GM12878 (cell line): ENCODE measurements at regions not wholly inside any gene's neighbourhood (a gene's known extent, or its start where the extent isn't known, plus 50 kb on each side); places are given as distances from the start of the nearest gene placed in this dataset.

Experiments used
- ATAC-seq: fragments of 200-7000 bp; cut with Tn5 transposase; 3 replicates; pipeline ENCODE4 v1.9.1; 2020; ENCODE audit warnings: mild to moderate bottlenecking, moderate library complexity
- BruUV-seq: library from RNA; stranded (reverse); fragments of 400-500 nt; replicated peaks from 2 replicates; lab custom pipeline; 2021; lab: Mats Ljungman, UMichigan
- CTCF ChIA-PET: fragments of 300-600 bp; sonication (Branson Sonifier 250); formaldehyde crosslinking; extraction: SDS; loops from one replicate; lab custom pipeline; 2021; ENCODE audit warnings: inconsistent platforms; lab: Yijun Ruan, JAX
- POLR2A ChIA-PET: fragments of 350-600 bp; formaldehyde crosslinking; extraction: SDS; loops from one replicate; lab custom pipeline; 2021; ENCODE audit warnings: inconsistent platforms; lab: Charles Lee
- RAD21 ChIA-PET: fragments of 300-600 bp; sonication (Branson Sonifier 250); formaldehyde crosslinking; loops from one replicate; lab custom pipeline; 2023; ENCODE audit warnings: antibody characterized with exemption; ENCODE audit not compliant: unreplicated experiment; lab: Charles Lee
- SMC1A ChIA-PET: fragments of 300-600 bp; sonication (Branson Sonifier 250); formaldehyde crosslinking; loops from one replicate; lab custom pipeline; 2023; ENCODE audit not compliant: unreplicated experiment, uncharacterized antibody; lab: Charles Lee
- DNase-seq: peaks from one replicate; pipeline ENCODE4 v3.0.0-alpha.2; 2011; ENCODE audit warnings: low read depth, low spot score
- FAIRE-seq: peaks from 3 replicates; lab custom pipeline; 2011; peaks lifted over from hg19 to GRCh38; lab: Jason Lieb, UNC
- H2AFZ ChIP-seq: 2 replicates; pipeline ENCODE4 v1.6.0; 2011; ENCODE audit warnings: low read depth, low read length, control low read depth; ENCODE audit not compliant: control insufficient read depth
- H3K27ac ChIP-seq: 2 replicates; pipeline ENCODE4 v1.5.1; 2011; ENCODE audit warnings: control low read depth; ENCODE audit not compliant: control insufficient read depth, insufficient read depth
- H3K27me3 ChIP-seq, 2 experiments: replicated peaks in 1 of 2; 2 replicates each; pipeline versions ENCODE4 v1.6.0 to v1.6.1; 2011; ENCODE audit warnings: low read length in 1 of 2; ENCODE audit not compliant: control insufficient read depth in 2 of 2, insufficient read depth in 2 of 2
- H3K36me3 ChIP-seq, 2 experiments: 2 replicates each; pipeline ENCODE4 v1.5.1; 2011; ENCODE audit warnings: low read length in 1 of 2; ENCODE audit not compliant: control insufficient read depth in 2 of 2, insufficient read depth in 2 of 2
- H3K4me1 ChIP-seq: 2 replicates; pipeline ENCODE4 v1.6.1; 2011; ENCODE audit warnings: mild to moderate bottlenecking, low read length, moderate library complexity, mixed read lengths; ENCODE audit not compliant: control insufficient read depth, insufficient read depth
- H3K4me2 ChIP-seq: 2 replicates; pipeline ENCODE4 v1.6.0; 2011; ENCODE audit warnings: control low read depth; ENCODE audit not compliant: control insufficient read depth, insufficient read depth
- H3K4me3 ChIP-seq: fragments of 200-600 bp; sonication (generic); 2 replicates; pipeline ENCODE4 v1.5.1; 2016
- H3K79me2 ChIP-seq: 2 replicates; pipeline ENCODE4 v1.6.0; 2011; ENCODE audit warnings: low read length; ENCODE audit not compliant: control insufficient read depth, insufficient read depth
- H3K9ac ChIP-seq: 2 replicates; pipeline ENCODE4 v1.8.0; 2011; ENCODE audit warnings: low read length, control low read depth, mixed read lengths; ENCODE audit not compliant: control insufficient read depth, insufficient read depth
- H3K9me3 ChIP-seq: replicated peaks from 3 replicates; pipeline ENCODE4 v1.5.1; 2011; ENCODE audit warnings: mild to moderate bottlenecking, low read length; ENCODE audit not compliant: control insufficient read depth, insufficient read depth
- H4K20me1 ChIP-seq: 2 replicates; pipeline ENCODE4 v1.6.0; 2011; ENCODE audit not compliant: control insufficient read depth, insufficient read depth
- CREM ChIP-seq: IDR thresholded peaks from 2 replicates; pipeline ENCODE4 v1.6.1; 2014; ENCODE audit warnings: antibody characterized with exemption, low read depth
- CUX1 ChIP-seq: IDR thresholded peaks from 2 replicates; pipeline ENCODE4 v1.6.1; 2012; ENCODE audit warnings: improper control_type of control experiment, low read depth, low read length; ENCODE audit not compliant: insufficient replicate concordance
- EED ChIP-seq: sonication (generic); IDR thresholded peaks from 2 replicates; pipeline ENCODE4 v1.6.1; 2016; ENCODE audit warnings: antibody characterized with exemption, low read depth
- GATAD2B ChIP-seq: fragments of 450-650 bp; conservative IDR thresholded peaks from 2 replicates; pipeline ENCODE4 v1.6.1; 2017; ENCODE audit warnings: low read depth, mild to moderate bottlenecking, moderate library complexity
- HCFC1 ChIP-seq: fragments of 150-350 bp; IDR thresholded peaks from 2 replicates; pipeline ENCODE4 v1.6.1; 2014; ENCODE audit warnings: low read length
- KDM1A ChIP-seq: fragments of 200-600 bp; sonication (generic); IDR thresholded peaks from 2 replicates; pipeline ENCODE4 v1.6.1; 2016; ENCODE audit warnings: borderline replicate concordance
- KLF5 ChIP-seq: fragments of 450-650 bp; IDR thresholded peaks from 2 replicates; pipeline ENCODE4 v1.6.1; 2014; ENCODE audit warnings: mild to moderate bottlenecking; ENCODE audit not compliant: partially characterized antibody
- POU2F2 ChIP-seq: IDR thresholded peaks from 3 replicates; pipeline ENCODE4 v1.6.1; 2011; ENCODE audit warnings: low read depth, mild to moderate bottlenecking, low read length, borderline replicate concordance
- RBBP5 ChIP-seq: fragments of 200-600 bp; sonication (generic); conservative IDR thresholded peaks from 2 replicates; pipeline ENCODE4 v1.6.1; 2016
- REST ChIP-seq: IDR thresholded peaks from 2 replicates; pipeline ENCODE4 v1.6.1; 2012; ENCODE audit warnings: mild to moderate bottlenecking, low read depth, low read length
- SREBF2 ChIP-seq: IDR thresholded peaks from 2 replicates; pipeline ENCODE4 v1.6.1; 2012; ENCODE audit warnings: mild to moderate bottlenecking, low read length
- STAT3 ChIP-seq: IDR thresholded peaks from 2 replicates; pipeline ENCODE4 v1.6.1; 2011; ENCODE audit warnings: low read depth, low read length, improper control_type of control experiment
- SUZ12 ChIP-seq: fragments of 200-600 bp; sonication (generic); IDR thresholded peaks from one replicate; pipeline ENCODE4 v1.6.1; 2018; ENCODE audit warnings: antibody characterized with exemption, mild to moderate bottlenecking; ENCODE audit not compliant: unreplicated experiment
- TCF12 ChIP-seq: IDR thresholded peaks from 2 replicates; pipeline ENCODE4 v1.6.1; 2011; ENCODE audit warnings: low read depth, mild to moderate bottlenecking, low read length
- ZZZ3 ChIP-seq: IDR thresholded peaks from 2 replicates; pipeline ENCODE4 v1.6.1; 2011; ENCODE audit warnings: low read depth; ENCODE audit not compliant: control insufficient read depth, insufficient read length
- WGBS: methylation state at CpG from one replicate; pipeline ENCODE4 v1.1.6; 2016; ENCODE audit warnings: low lambda C conversion rate; ENCODE audit not compliant: insufficient replicate concordance, insufficient coverage; ENCODE audit errors: missing lambda C conversion rate; 5-methylcytosine and 5-hydroxymethylcytosine counted together
- in situ Hi-C: fragments of 300-500 bp; cut with MboI; formaldehyde crosslinking; loops from 9 replicates; pipeline ENCODE4 v1.14.3; 2018; ENCODE audit warnings: mixed read lengths
- intact Hi-C: fragments of 100-400 bp; cut with micrococcal nuclease; formaldehyde crosslinking; loops from one replicate; pipeline ENCODE4 v1.14.2; 2022; ENCODE audit not compliant: unreplicated experiment

GRCh38 chr12:92993259-92993658 is 64.2 kb upstream of the EEA1 start (continued):
- no peak for TF ChIP-seq RBBP5
- no peak for TF ChIP-seq TCF12
- TF ChIP-seq STAT3 = no peak
- no peak for TF ChIP-seq SUZ12
- TF ChIP-seq HCFC1 = no peak
- no peak for TF ChIP-seq GATAD2B
- no peak for TF ChIP-seq SREBF2
- TF ChIP-seq ZZZ3 = no peak

GRCh38 chr12:92995258-92995903 is 66.3 kb upstream of the EEA1 start:
- intact Hi-C loops = loop anchor here (2.0 kb wide), 1 partner anchor 13 kb away; no protein-coding TSS in a partner anchor
- no TSS peak for BruUV-seq
- Histone ChIP-seq H3K9ac (peak overlapping the region; percentile 57), H3K4me1 (peaks cover 30% of the 10 kb centered on the region), H3K36me3 (no peaks in the 10 kb centered on the region; a peak in 1 of 4 replicates), H3K27ac (peak overlapping the region; percentile 84), H3K79me2 (no peaks in the 10 kb centered on the region; the same call in 1 of the 2 replicates), H3K4me3 (peak overlapping the region; percentile 49), H3K27me3 (no peaks in the 10 kb centered on the region), H4K20me1 (no peaks in the 10 kb centered on the region), H2AFZ (peak overlapping the region; percentile 81), H3K9me3 (peaks cover 5% of the 10 kb centered on the region), H3K4me2 (peak overlapping the region; percentile 80)
- POLR2A ChIA-PET = interaction anchor here (0.6 to 2.9 kb wide), 5 partner anchors 9 to 397 kb away, joined by 3 to 16 read pairs (median 3); no protein-coding TSS in a partner anchor
- DNase-seq (peak; percentile 87), ATAC-seq (peak; percentile 94), FAIRE-seq (peak; percentile 92)
- in situ Hi-C loops = no loop called here
- CTCF ChIA-PET = interaction anchor here (0.5 to 2.8 kb wide), 9 partner anchors 9 to 425 kb away, joined by 3 to 13 read pairs (median 3); no protein-coding TSS in a partner anchor
- WGBS = under 1% methylated on average over 7 of the region's 7 CpGs
- SMC1A ChIA-PET = interaction anchor here (0.7 to 18.9 kb wide), 12 partner anchors 8 to 441 kb away, joined by 3 to 420 read pairs (median 4); no protein-coding TSS in a partner anchor
- RAD21 ChIA-PET = interaction anchor here (0.7 to 3.1 kb wide), 11 partner anchors 9 to 1107 kb away, joined by 3 to 30 read pairs (median 4); no protein-coding TSS in a partner anchor
- TF ChIP-seq RBBP5 (no peak), EED (peak; percentile 80; the same call in 1 of the 2 replicates), KLF5 (no peak), POU2F2 (0 out of 3 replicates have a peak, but pooled peaks have one; percentile 14), CUX1 (no peak), TCF12 (no peak), KDM1A (no peak), REST (no peak), CREM (peak; percentile 59), HCFC1 (no peak)
